ENCODE measurements at regions not wholly inside any gene's neighbourhood (a gene's known extent, or its start where the extent isn't known, plus 50 kb on each side); places are given as distances from the start of the nearest gene placed in this dataset.
"Not testable (repeated sequence)": the region's sequence is repeated elsewhere in the genome, so short reads cannot be mapped to it uniquely, and the experiment has no call there.

DNA sequence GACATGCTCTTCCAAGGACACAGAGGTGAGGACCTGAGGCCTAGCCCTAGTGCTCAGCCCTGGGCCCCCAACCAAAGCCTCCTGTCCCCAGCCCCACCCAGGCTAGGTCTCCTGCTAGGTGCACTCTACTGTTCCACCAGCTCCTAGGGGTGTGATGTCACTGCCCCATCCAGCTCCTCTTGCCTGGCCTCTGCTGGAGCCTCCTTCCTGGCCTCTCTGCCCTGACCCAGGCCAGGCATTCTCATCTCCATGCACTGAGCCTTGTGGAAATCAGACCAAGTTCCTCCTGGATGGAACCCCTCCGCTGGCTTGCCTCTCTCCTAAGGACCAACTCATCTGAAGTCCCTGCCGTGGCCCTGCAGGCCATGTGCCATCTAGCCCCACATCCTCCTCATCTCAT, 156.8 kb downstream of the INHBB start:
- ATAC-seq = no peak

DNA sequence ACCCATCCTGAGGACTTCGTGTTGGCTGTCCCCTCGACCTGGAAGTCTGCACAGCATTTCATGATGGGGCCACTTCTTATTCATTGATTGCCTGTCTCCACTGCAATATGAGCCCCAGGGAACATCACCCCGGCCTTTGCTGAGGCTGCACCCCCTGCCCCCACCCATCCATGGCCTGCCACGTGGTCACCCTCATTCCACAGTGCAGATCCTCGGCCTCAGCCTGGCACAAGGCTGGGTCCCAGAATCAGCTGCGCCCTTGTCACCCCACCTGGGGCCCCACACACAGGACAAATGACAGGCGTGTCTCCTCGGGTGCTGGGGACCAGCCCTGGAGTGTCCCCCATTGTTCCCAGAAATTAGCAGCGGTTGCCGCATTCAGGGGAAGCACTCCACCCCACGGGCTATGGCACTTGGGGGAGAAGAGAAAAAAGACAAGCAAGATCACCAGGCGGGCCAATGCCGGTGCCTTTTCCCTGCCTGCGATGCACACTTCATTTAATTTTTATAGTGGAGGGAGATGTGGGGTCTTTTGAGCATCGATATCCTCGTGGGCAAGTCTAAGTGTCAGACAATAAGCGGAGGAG, 157.4 kb downstream of the INHBB start:
- no peak for ATAC-seq

- no peak for ATAC-seq
Measured at GRCh38 chr2:120503793-120504571, 158.0 kb downstream of the INHBB start.

GRCh38 chr2:120504936-120505705, 159.2 kb downstream of the INHBB start:
- ATAC-seq = no peak

- ATAC-seq = no peak
Measured at GRCh38 chr2:120508567-120509041, 162.7 kb downstream of the INHBB start.

DNA sequence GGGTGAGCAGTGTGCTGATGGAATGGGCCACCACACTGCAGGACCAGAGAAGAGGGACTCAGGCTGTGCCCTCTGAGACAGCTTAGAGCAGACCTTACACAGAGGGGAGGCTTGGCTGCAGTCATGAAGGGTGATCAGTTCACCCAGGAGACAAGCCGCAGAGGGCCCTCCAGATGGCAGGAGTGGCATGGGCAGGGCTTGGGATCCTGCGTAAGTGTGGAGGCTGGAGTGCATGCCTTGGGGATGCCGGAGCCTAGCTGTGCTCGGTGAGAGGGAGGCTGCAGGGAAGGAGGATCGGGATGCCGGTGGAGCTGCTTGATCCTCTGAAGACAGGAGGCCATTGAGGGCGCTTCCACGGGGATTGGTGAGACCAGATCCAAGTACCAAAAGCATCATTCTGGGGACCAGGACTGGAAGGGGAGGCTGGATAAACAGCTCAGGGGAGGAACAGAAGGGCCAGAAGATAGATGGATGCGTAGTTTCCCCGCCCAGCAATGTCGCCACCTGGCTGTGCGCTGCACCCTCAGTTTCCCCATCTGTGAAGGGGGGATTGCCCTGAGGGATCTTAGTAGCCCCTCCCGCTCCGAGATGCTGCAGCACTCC, 163.4 kb downstream of the INHBB start:
- no peak for ATAC-seq

DNA sequence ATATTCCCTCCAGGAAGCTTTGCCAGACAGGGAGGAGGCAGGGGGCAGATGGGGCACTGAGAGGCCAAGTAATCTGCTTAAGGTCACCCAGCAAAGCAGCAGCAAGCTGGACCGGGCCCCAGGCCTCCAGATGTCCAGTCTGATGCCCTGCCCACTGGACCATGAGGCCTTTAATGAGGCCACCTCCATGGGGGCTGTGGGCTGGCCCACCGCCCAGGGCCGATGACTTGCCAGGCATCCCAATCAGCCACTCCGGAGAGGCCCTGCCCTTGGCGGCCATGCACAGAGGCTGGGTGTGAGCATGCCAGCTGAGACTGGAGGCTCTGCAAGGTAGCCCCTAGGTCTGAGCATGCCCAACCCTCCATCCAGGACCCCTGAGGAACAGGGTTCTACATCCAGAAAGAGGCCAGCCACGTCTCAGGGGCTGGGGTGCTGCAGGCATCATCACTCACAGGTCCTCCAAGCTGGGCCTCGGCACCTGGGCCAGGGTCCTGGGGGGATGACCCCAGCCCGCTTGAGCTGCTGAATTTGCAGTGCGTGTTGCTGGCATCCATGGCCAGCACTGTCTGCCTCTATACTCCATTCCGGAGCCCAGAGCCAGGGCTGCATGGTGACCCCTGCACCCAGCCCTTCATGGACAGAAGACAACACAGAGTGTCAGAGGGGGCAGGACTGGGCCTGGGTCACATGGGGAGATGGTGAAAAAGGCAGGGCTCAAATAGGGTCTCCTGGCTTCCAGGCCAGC, 164.2 kb downstream of the INHBB start:
- ATAC-seq = no peak

GRCh38 chr2:120510751-120511395, 164.9 kb downstream of the INHBB start:
- ATAC-seq = no peak

DNA sequence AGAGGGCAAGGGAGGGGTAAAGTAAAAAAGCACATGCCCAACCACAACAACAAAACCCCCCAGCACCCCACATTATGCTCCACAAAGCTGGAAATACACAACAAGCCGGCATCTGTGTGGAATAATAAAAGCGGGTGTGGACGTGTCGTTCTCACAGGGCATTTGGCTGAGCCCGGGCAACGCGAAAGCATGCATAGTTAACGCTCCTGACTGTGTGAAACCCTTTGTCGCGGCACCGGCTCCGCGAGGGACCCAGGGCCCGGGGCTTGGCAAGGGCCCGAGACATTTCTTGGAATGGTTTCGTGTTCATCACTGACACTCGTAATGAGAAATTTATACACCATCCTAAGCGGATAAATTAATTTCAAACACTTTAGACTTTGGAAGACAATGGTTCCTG, 165.6 kb downstream of the INHBB start:
- ATAC-seq = no peak

GRCh38 chr2:120511947-120512710, 166.2 kb downstream of the INHBB start:
- ATAC-seq = no peak

DNA sequence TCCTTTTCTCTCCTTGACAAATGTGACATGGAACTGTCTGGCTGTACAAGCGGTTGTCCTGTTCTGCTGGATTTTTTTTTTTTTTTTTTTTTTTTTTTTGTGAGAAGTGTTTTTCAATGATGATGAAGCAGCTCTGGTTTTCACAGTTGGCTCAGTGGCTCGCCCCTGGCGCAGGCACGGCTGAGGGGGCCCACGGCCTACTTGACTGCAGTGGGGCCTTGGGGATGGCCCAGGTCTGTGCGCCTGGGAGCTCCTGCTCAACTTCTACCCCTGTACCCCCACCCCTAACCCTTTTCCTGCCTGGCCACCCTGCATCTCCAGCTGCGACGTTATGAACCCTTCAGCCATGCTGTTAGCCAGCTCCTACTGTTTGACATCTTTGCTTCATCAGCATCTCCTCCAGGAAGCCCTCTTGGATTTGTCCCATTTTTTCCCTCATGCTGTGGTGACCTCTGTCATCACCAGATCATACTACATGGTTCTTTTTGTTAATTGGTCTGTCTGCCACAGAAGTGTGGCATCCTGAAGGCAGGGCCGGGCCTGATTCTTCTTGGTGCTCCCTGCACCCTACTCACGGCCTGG, 167.9 kb downstream of the INHBB start:
- ATAC-seq = no peak

GRCh38 chr2:120514521-120514920, 168.6 kb downstream of the INHBB start:
- ATAC-seq = no peak

- not testable (repeated sequence) for ATAC-seq
Measured at GRCh38 chr2:120515066-120515758, 169.3 kb downstream of the INHBB start.

DNA sequence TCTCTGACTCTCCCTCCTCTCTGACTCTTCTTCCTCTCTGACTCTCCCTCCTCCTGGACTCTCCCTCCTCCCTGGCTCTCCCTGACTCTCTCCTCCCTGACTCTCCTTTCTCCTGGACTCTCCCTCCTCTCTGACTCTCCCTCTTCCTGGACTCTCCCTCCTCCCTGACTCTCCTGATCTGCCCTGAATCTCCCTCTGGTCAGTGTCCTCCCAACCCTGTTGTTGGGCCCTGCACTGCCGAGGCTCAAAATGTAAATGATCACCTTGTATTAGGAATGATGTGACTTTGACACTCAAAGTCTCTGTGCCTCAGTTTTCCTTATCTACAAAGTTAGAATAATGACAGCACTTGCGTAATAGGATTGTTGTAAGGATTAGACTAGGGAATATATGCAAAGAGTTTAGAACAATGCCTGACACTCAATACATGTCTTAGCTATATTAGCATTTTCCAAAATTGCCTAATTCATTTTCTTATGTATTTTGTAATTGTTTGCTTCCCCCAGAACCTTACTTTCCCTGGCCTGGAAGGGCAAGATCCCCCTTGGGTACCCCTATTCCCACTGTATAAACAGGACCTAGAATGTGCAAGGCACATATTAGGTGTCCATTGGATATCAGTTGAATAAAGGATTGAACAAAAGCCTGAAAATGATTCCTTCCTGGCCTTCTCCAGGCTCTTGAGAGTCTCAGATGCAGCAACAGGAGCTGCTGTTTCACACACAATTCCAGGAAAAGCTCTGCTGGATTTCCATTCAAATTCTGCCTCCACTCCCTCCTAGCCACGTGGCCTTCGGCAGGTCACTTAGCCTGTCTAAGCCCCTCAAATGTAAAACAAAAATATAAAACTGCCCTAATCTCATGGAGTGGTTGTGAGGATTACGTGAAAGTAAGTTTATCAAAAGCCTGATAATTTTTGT, 170.1 kb downstream of the INHBB start:
- ATAC-seq = no peak

DNA sequence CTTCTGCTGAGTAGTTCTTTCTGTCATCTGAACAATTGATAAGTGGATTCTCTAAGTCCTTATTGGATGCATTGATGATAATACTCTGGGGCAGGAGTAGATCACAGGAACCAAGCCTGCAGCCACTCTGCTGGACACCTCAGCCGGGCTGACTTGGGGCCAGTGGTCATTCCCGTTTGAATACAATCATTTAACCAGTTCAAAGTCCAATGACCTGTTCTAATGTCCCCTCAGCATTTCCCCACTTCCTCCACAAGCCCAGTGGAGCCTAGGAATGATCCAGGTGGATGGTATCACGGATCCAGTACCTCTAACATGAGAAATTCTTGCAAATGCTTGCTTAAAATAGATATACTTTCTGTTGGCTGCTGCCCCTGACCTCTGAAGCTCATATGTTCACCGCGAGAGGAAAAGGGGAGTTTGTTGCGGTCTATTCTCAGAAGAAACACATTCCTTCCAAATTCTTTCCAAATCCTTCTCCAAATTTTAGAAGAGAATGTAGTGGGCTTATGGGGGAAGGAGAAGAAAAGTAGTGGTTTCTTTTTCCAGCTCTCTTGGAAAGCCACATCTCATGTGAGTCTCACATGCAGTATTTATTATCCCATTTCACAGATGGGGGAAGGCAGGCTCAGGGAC, 170.9 kb downstream of the INHBB start:
- ATAC-seq = no peak

DNA sequence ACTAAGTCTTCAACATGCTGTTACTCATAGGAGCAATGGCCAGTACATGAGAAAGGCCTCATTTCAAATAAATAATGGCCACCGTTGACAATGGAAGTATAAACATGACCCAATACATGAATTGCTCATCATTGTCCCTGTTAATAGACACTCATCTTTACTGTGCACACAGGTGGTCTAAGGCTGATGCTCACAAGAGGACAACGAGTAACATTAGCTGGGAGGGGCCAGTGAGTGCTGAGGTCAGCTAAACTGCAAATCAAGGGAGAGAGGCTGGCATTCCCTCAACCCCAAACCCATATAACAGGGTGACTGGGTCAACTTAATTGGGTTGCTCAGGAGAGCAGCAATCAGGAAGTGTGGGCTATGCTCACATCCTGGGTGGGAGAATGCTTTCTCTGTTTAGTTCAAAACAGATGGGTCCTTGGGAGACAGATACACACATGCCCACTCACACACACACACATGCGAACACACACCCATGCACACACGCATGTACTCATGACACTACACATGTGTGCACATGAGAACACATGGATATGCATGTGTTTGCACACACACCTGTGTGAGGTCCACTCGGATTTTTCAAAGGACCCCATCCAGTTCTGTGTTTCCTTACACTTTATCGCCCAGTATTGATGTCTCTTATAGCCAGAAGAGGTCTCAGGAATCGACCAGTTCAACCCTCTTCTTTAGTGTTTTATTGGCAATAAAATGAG, 172.0 kb downstream of the INHBB start:
- ATAC-seq = no peak

DNA sequence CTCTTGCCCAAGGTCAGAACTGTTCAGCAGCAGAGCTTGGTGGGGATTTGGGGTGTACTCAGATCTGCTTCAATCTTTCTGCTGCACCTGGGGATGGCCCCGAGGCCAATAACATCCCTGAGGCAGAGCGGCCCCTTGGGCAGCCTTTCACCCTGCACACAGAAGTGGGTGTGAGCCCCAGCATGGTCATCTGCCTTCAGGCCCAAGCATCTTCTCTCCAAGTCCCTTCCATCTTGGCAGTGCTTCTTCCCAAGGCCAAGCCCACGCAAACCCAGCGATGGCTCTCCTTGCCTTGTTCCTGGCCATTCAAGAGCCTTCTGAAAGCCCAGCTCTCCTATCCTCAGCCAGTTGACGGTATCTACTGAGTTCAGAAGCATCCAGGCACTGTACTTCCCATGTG, 172.9 kb downstream of the INHBB start:
- ATAC-seq = no peak

DNA sequence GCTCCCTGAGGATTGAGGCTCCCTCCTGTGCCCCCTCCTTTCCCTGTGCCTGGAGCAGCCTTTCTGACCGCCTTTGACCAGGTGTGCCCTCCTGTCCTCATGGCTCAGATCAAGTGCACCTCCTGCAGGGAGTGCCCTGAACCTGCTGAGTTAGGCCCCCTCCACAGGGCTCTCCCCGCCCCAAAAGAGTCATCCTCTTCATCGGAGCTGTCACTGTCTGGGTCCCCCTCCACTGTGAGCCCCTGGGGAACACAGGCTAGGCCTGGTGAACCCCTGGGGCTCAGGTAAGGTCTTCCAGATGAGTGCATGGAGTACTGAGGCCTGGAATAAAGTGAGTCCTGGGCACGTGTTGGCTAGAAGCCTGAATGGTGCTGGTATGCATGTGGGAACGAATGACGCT, 173.5 kb downstream of the INHBB start:
- ATAC-seq = no peak
